OCI-LY7 (cell line): ENCODE measurements at regions not wholly inside any gene's neighbourhood (a gene's known extent, or its start where the extent isn't known, plus 50 kb on each side); places are given as distances from the start of the nearest gene placed in this dataset.

ENCODE experiments used
- BruUV-seq: library from RNA; stranded (reverse); fragments of 400-500 nt; replicated peaks from 2 replicates; lab custom pipeline; 2021; lab: Mats Ljungman, UMichigan
- CTCF ChIA-PET: fragments of 300-600 bp; sonication (Branson Sonifier 250); formaldehyde crosslinking; loops from one replicate; lab custom pipeline; 2022; ENCODE audit warnings: antibody characterized with exemption; ENCODE audit not compliant: unreplicated experiment; lab: Charles Lee
- POLR2A ChIA-PET: fragments of 300-600 bp; sonication (Branson Sonifier 250); formaldehyde crosslinking; loops from one replicate; lab custom pipeline; 2022; ENCODE audit warnings: antibody characterized with exemption; lab: Charles Lee
- DNase-seq: peaks from one replicate; pipeline ENCODE4 v3.0.0-alpha.2; 2015; ENCODE audit warnings: low spot score
- H2AFZ ChIP-seq: fragments of 200-600 bp; sonication (generic), shearing (Covaris generic); 2 replicates; pipeline ENCODE4 v1.6.1; 2014; ENCODE audit warnings: mild to moderate bottlenecking, antibody characterized with exemption, low read length, moderate library complexity
- H3K27ac ChIP-seq: fragments of 200-600 bp; sonication (generic); 2 replicates; pipeline ENCODE4 v1.5.1; 2014; ENCODE audit warnings: mixed run types, low read depth, mild to moderate bottlenecking, moderate library complexity, low read length, inconsistent platforms; ENCODE audit not compliant: poor library complexity, severe bottlenecking
- H3K36me3 ChIP-seq: fragments of 200-600 bp; sonication (generic); 2 replicates; pipeline ENCODE4 v1.6.1; 2014; ENCODE audit warnings: mild to moderate bottlenecking, antibody characterized with exemption, low read length, moderate library complexity, mixed read lengths; ENCODE audit not compliant: insufficient read depth
- H3K4me1 ChIP-seq: fragments of 200-600 bp; sonication (generic); 2 replicates; pipeline ENCODE4 v1.5.1; 2014; ENCODE audit warnings: mild to moderate bottlenecking, low read length; ENCODE audit not compliant: insufficient read depth, poor library complexity, severe bottlenecking
- H3K4me2 ChIP-seq: fragments of 200-600 bp; sonication (generic); 2 replicates; pipeline ENCODE4 v1.6.1; 2014; ENCODE audit warnings: mild to moderate bottlenecking, low read length
- H3K4me3 ChIP-seq: fragments of 200-600 bp; sonication (generic); 2 replicates; pipeline ENCODE4 v1.5.1; 2014; ENCODE audit warnings: mild to moderate bottlenecking, low read depth, low read length; ENCODE audit not compliant: poor library complexity, severe bottlenecking
- H3K79me2 ChIP-seq: fragments of 200-600 bp; sonication (generic); 2 replicates; pipeline ENCODE4 v1.6.1; 2016; ENCODE audit warnings: low read depth, mild to moderate bottlenecking, low read length, moderate library complexity, mixed read lengths; ENCODE audit not compliant: insufficient read depth
- H3K9me2 ChIP-seq: fragments of 200-600 bp; sonication (generic); 2 replicates; pipeline ENCODE4 v1.6.1; 2016; ENCODE audit warnings: mild to moderate bottlenecking, low read length, mixed read lengths; ENCODE audit not compliant: insufficient read depth
- H3K9me3 ChIP-seq: fragments of 200-600 bp; sonication (generic); 2 replicates; pipeline ENCODE4 v1.6.1; 2014; ENCODE audit warnings: mild to moderate bottlenecking, mixed run types, low read length, mixed read lengths
- H4K20me1 ChIP-seq: fragments of 200-600 bp; sonication (generic); 2 replicates; pipeline ENCODE4 v1.6.1; 2014; ENCODE audit warnings: mild to moderate bottlenecking, antibody characterized with exemption, low read length, moderate library complexity, mixed read lengths; ENCODE audit not compliant: insufficient read depth
- EZH2phosphoT487 ChIP-seq: fragments of 200-600 bp; sonication (generic); IDR thresholded peaks from 2 replicates; pipeline ENCODE4 v1.6.1; 2018; ENCODE audit warnings: low read depth, borderline replicate concordance, mild to moderate bottlenecking, mixed run types, antibody characterized with exemption, low read length, moderate library complexity, mixed read lengths
- intact Hi-C: fragments of 100-400 bp; cut with micrococcal nuclease; formaldehyde crosslinking; loops from one replicate; pipeline ENCODE4 v1.10.0; 2022; ENCODE audit not compliant: unreplicated experiment
- TF ChIP-seq, protein P1 (sequence below): fragments of 200-600 bp; sonication (generic); conservative IDR thresholded peaks from 2 replicates; pipeline ENCODE4 v1.5.1; 2014; ENCODE audit warnings: mild to moderate bottlenecking, antibody characterized with exemption, low read length, moderate library complexity, mixed read lengths

DNA sequence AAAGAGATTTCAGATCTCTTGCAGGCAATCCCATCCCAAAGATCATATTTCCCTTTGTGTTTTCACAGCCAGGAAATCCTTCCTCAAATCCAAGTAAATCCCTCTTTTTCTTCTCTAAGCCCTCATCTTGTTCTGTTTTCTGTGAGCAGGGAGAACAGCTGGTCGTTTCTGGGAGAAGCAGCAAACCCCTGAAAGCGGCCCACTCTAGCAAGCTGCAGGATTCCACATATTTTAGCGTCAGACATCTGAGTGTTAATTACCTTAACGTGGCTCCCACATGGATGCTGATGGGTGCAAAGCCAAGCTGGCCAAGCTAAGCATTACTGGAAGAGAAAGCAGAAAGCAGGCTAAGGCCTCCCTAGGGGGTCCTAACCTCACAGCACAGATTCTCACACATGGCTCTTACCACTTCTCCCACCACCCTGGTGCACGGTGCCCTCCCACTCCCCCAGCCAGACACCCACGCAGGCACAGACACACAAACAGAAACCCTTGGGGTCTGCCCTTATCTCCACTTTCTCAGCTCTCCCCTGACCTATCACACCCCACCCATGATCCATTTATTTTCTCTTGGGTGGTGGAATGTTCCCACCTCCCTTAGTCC lies 551.0 kb upstream of the AUTS2 start:
- no peaks in the 10 kb centered on the region for H3K9me3 ChIP-seq
- no peak overlapping the region for H3K4me3 ChIP-seq
- TF ChIP-seq, protein P1, sequence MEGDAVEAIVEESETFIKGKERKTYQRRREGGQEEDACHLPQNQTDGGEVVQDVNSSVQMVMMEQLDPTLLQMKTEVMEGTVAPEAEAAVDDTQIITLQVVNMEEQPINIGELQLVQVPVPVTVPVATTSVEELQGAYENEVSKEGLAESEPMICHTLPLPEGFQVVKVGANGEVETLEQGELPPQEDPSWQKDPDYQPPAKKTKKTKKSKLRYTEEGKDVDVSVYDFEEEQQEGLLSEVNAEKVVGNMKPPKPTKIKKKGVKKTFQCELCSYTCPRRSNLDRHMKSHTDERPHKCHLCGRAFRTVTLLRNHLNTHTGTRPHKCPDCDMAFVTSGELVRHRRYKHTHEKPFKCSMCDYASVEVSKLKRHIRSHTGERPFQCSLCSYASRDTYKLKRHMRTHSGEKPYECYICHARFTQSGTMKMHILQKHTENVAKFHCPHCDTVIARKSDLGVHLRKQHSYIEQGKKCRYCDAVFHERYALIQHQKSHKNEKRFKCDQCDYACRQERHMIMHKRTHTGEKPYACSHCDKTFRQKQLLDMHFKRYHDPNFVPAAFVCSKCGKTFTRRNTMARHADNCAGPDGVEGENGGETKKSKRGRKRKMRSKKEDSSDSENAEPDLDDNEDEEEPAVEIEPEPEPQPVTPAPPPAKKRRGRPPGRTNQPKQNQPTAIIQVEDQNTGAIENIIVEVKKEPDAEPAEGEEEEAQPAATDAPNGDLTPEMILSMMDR, result no peak
- TF ChIP-seq EZH2phosphoT487, result no peak
- intact Hi-C loops, result no loop called here
- DNase-seq, result no peak
- H3K9me2 ChIP-seq, result no peaks in the 10 kb centered on the region
- H3K79me2 ChIP-seq, result no peaks in the 10 kb centered on the region
- no peak overlapping the region for H3K4me2 ChIP-seq
- H3K36me3 ChIP-seq, result no peaks in the 10 kb centered on the region
- no peak overlapping the region for H2AFZ ChIP-seq
- ChIA-PET CTCF (no interaction called here), POLR2A (interaction anchor here (0.5 kb wide), 1 partner anchor 1008 kb away, joined by 3 read pairs; no protein-coding TSS in a partner anchor)
- H3K4me1 ChIP-seq, result no peaks in the 10 kb centered on the region
- H3K27ac ChIP-seq, result no peak overlapping the region
- H4K20me1 ChIP-seq, result no peaks in the 10 kb centered on the region
- no TSS peak for BruUV-seq

DNA sequence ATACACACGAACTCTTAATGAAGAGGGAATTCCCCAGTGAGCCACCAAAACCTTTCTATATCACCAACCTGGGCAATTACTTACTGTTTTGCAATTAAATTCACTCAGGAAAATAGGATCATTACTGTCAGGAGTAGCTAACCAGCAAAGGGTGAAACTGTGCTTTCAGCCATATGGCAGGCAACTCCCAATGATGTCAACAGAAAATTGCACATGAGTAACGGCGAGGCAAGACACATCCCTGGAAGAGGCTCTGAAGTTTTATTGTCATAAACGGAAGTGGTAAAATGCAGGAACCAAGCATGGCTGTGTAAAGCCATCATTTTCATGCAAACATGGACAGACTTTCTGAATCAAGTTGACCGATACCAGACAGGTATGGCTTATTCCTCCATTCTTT lies 548.9 kb upstream of the AUTS2 start:
- intact Hi-C loops, result no loop called here
- Histone ChIP-seq H3K79me2 (no peaks in the 10 kb centered on the region), H3K27ac (no peak overlapping the region), H3K4me1 (no peaks in the 10 kb centered on the region), H3K4me3 (no peak overlapping the region), H3K9me3 (no peaks in the 10 kb centered on the region), H2AFZ (no peak overlapping the region), H3K9me2 (no peaks in the 10 kb centered on the region), H3K4me2 (no peak overlapping the region), H4K20me1 (no peaks in the 10 kb centered on the region), H3K36me3 (no peaks in the 10 kb centered on the region)
- POLR2A ChIA-PET, result interaction anchor here (0.5 to 0.7 kb wide), 2 partner anchors 67 to 258 kb away, joined by 3 read pairs; no protein-coding TSS in a partner anchor
- CTCF ChIA-PET, result no interaction called here
- no peak for TF ChIP-seq EZH2phosphoT487
- TF ChIP-seq, protein P1, result no peak
- DNase-seq, result no peak
- BruUV-seq, result no TSS peak

DNA sequence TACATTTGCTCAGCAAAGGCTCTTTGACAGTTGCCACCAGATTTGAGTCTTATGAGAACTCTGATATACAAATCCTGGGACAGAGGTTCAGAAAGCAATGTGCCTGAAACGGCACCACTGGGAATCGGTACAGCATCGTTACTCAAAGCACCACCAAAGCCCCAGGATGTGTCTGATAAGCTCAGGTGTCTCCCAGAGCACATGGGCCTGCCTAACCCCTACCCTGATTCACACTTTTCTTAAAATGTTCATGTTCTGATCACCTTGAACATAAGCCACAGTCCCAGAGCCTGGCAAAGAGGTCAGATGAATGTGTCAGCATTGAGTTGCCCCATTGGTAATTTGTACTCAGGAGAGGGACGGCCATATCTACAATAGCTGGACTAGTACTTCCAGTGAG lies 545.8 kb upstream of the AUTS2 start:
- Histone ChIP-seq H3K4me3 (no peak overlapping the region), H4K20me1 (no peaks in the 10 kb centered on the region), H3K36me3 (no peaks in the 10 kb centered on the region), H2AFZ (no peak overlapping the region), H3K4me1 (no peaks in the 10 kb centered on the region), H3K27ac (no peak overlapping the region), H3K4me2 (no peak overlapping the region), H3K79me2 (no peaks in the 10 kb centered on the region), H3K9me2 (no peaks in the 10 kb centered on the region), H3K9me3 (no peaks in the 10 kb centered on the region)
- TF ChIP-seq, protein P1, result no peak
- TF ChIP-seq EZH2phosphoT487, result no peak
- BruUV-seq, result no TSS peak
- ChIA-PET CTCF (no interaction called here), POLR2A (no interaction called here)
- DNase-seq, result no peak
- intact Hi-C loops, result no loop called here
